ENCODE measurements at regions not wholly inside any gene's neighbourhood (a gene's known extent, or its start where the extent isn't known, plus 50 kb on each side); places are given as distances from the start of the nearest gene placed in this dataset.

- TF ChIP-seq EZH2 (IDR thresholded peaks at IDR 0.05; ENCODE audit: insufficient read depth, poor library complexity, severe bottlenecking) (no peak), EZH2phosphoT487 (IDR thresholded peaks at IDR 0.05; ENCODE audit: insufficient read depth, low read depth) (no peak)
Measured at GRCh38 chr12:18859400-18859799, 121.5 kb downstream of the CAPZA3 start.
